Jurkat, Clone E6-1 (cell line): ENCODE measurements at regions not wholly inside any gene's neighbourhood (a gene's known extent, or its start where the extent isn't known, plus 50 kb on each side); places are given as distances from the start of the nearest gene placed in this dataset.

Experiments
- DNase-seq: peaks from one replicate; pipeline ENCODE4 v3.0.0-alpha.2; 2011; ENCODE audit warnings: low read depth, low spot score
- H3K4me3 ChIP-seq: 2 replicates; pipeline ENCODE4 v1.5.1; 2011; ENCODE audit warnings: mild to moderate bottlenecking, low read length, control low read depth, moderate library complexity

GRCh38 chr3:56987238-56987895 is 73.1 kb upstream of the SPATA12 start:
- DNase-seq: peak; percentile 51
- H3K4me3 ChIP-seq: no peak overlapping the region

GRCh38 chr3:56986347-56986746 is 74.1 kb upstream of the SPATA12 start:
- no peak overlapping the region for H3K4me3 ChIP-seq
- DNase-seq: no peak

- peak; percentile 32 for DNase-seq
- no peak overlapping the region for H3K4me3 ChIP-seq
Measured at GRCh38 chr3:56985878-56986277, 74.6 kb upstream of the SPATA12 start.

- no peak for DNase-seq
- H3K4me3 ChIP-seq: no peak overlapping the region
Measured at GRCh38 chr3:56985460-56985859, 75.0 kb upstream of the SPATA12 start.

- H3K4me3 ChIP-seq: no peak overlapping the region
- DNase-seq: no peak
Measured at GRCh38 chr3:56983427-56983826, 77.0 kb upstream of the SPATA12 start.

- no peak overlapping the region for H3K4me3 ChIP-seq
- DNase-seq: no peak
Measured at GRCh38 chr3:56981445-56982230, 78.8 kb upstream of the SPATA12 start.

- DNase-seq: no peak
- H3K4me3 ChIP-seq: no peak overlapping the region
Measured at GRCh38 chr3:56980798-56981390, 79.6 kb upstream of the SPATA12 start.

- no peak overlapping the region for H3K4me3 ChIP-seq
- DNase-seq: no peak
Measured at GRCh38 chr3:56980243-56980642, 80.2 kb upstream of the SPATA12 start.

- H3K4me3 ChIP-seq: no peak overlapping the region
- no peak for DNase-seq
Measured at GRCh38 chr3:56979791-56980190, 80.7 kb upstream of the SPATA12 start.

- H3K4me3 ChIP-seq: no peak overlapping the region
- no peak for DNase-seq
Measured at GRCh38 chr3:56977561-56977889, 82.9 kb upstream of the SPATA12 start.

GRCh38 chr3:56976651-56977560 is 83.6 kb upstream of the SPATA12 start:
- H3K4me3 ChIP-seq: no peak overlapping the region
- no peak for DNase-seq

- no peak overlapping the region for H3K4me3 ChIP-seq
- peak; percentile 18 for DNase-seq
Measured at GRCh38 chr3:56975567-56975966, 84.9 kb upstream of the SPATA12 start.

- no peak overlapping the region for H3K4me3 ChIP-seq
Measured at GRCh38 chr3:56974247-56974930, 86.1 kb upstream of the SPATA12 start.

GRCh38 chr3:56971816-56972215 is 88.6 kb upstream of the SPATA12 start:
- no peak for DNase-seq
- H3K4me3 ChIP-seq: no peak overlapping the region

More at GRCh38 chr3:56974247-56974930, 86.1 kb upstream of the SPATA12 start:
- no peak for DNase-seq

GRCh38 chr3:56971261-56971660 is 89.2 kb upstream of the SPATA12 start:
- no peak overlapping the region for H3K4me3 ChIP-seq
- DNase-seq: no peak

- DNase-seq: no peak
- no peak overlapping the region for H3K4me3 ChIP-seq
Measured at GRCh38 chr3:56970461-56970879, 90.0 kb upstream of the SPATA12 start.

GRCh38 chr3:56969851-56970250 is 90.6 kb upstream of the SPATA12 start:
- no peak overlapping the region for H3K4me3 ChIP-seq
- no peak for DNase-seq

- no peak overlapping the region for H3K4me3 ChIP-seq
- no peak for DNase-seq
Measured at GRCh38 chr3:56966509-56966908, 94.0 kb upstream of the SPATA12 start.

GRCh38 chr3:56966104-56966503 is 94.4 kb upstream of the SPATA12 start:
- H3K4me3 ChIP-seq: no peak overlapping the region
- DNase-seq: no peak
